HEK293 (cell line): ENCODE measurements at regions not wholly inside any gene's neighbourhood (a gene's known extent, or its start where the extent isn't known, plus 50 kb on each side); places are given as distances from the start of the nearest gene placed in this dataset.

ENCODE experiments used
- CTCF ChIP-seq: fragments of 450-650 bp; formaldehyde crosslinking; IDR thresholded peaks from 2 replicates; pipeline ENCODE4 v1.5.1; 2016; ENCODE audit warnings: missing biosample characterization, missing genetic modification characterization
- REST ChIP-seq: fragments of 450-650 bp; formaldehyde crosslinking; IDR thresholded peaks from 2 replicates; pipeline ENCODE4 v1.5.1; 2016; ENCODE audit warnings: missing biosample characterization, missing genetic modification characterization
- ZNF580 ChIP-seq: fragments of 450-650 bp; formaldehyde crosslinking; IDR thresholded peaks from 2 replicates; pipeline ENCODE4 v1.5.1; 2016; ENCODE audit warnings: missing biosample characterization, missing genetic modification characterization
- ZNF585B ChIP-seq: fragments of 450-650 bp; formaldehyde crosslinking; IDR thresholded peaks from 2 replicates; pipeline ENCODE4 v1.5.1; 2016; ENCODE audit warnings: missing biosample characterization, missing genetic modification characterization

GRCh38 chr6:91730710-91731109 lies 1143.8 kb upstream of the MAP3K7 start:
- TF ChIP-seq CTCF (tag by site-specific recombination): no peak
- TF ChIP-seq REST (tag by site-specific recombination): no peak
- no peak for TF ChIP-seq ZNF585B (tag by site-specific recombination)
- TF ChIP-seq ZNF580 (tag by site-specific recombination): no peak
